K562 (cell line): ENCODE measurements at regions not wholly inside any gene's neighbourhood (a gene's known extent, or its start where the extent isn't known, plus 50 kb on each side); places are given as distances from the start of the nearest gene placed in this dataset.

Experiments used
- ATAC-seq: fragments of 200-7000 bp; cut with Tn5 transposase; 3 replicates; pipeline ENCODE4 v1.9.1; 2020; ENCODE audit warnings: moderate library complexity
- BruUV-seq: library from RNA; stranded (reverse); fragments of 400-500 nt; replicated peaks from 2 replicates; lab custom pipeline; 2021; lab: Mats Ljungman, UMichigan
- CTCF ChIA-PET: fragments of 300-600 bp; formaldehyde crosslinking; extraction: SDS; loops from one replicate; lab custom pipeline; 2021; ENCODE audit warnings: low intra/inter-chr PET ratio; lab: Yijun Ruan, JAX
- POLR2A ChIA-PET: fragments of 300-600, 350-650 bp; sonication (Branson Sonifier 250); formaldehyde crosslinking; extraction: SDS; loops from one replicate; lab custom pipeline; 2021; ENCODE audit warnings: antibody characterized with exemption, inconsistent platforms; lab: Yijun Ruan, JAX
- DNase-seq, 4 experiments: peaks; one replicate each; pipeline versions ENCODE4 v3.0.0 to v3.0.0-alpha.2; 2011 to 2018; ENCODE audit warnings: low spot score in 3 of 4, mixed read lengths in 3 of 4; ENCODE audit errors: extremely low read depth in 1 of 4
- FAIRE-seq: peaks from 2 replicates; lab custom pipeline; 2011; peaks lifted over from hg19 to GRCh38; lab: Jason Lieb, UNC
- H2AFZ ChIP-seq: 2 replicates; pipeline ENCODE4 v1.6.0; 2011; ENCODE audit warnings: low read depth, low read length, control low read depth, inconsistent platforms
- H3K27ac ChIP-seq: fragments of 200-600 bp; 3 replicates; pipeline ENCODE4 v1.8.0; 2011; ENCODE audit warnings: low read depth, mild to moderate bottlenecking, control low read depth, inconsistent platforms, low read length, moderate library complexity, mixed read lengths; ENCODE audit errors: extremely low read depth
- H3K27me3 ChIP-seq, 2 experiments: fragments of 300-600 bp in 1 of 2; 2 replicates in 1 of 2; 3 replicates in 1 of 2; pipeline versions ENCODE4 v1.6.0 to v1.8.0; 2011; ENCODE audit warnings: inconsistent platforms in 2 of 2, low read length in 2 of 2, mild to moderate bottlenecking in 1 of 2, mixed read lengths in 1 of 2, moderate library complexity in 1 of 2; ENCODE audit not compliant: control insufficient read depth in 2 of 2, insufficient read depth in 2 of 2
- H3K36me3 ChIP-seq: fragments of 300-600 bp; 3 replicates; pipeline ENCODE4 v1.8.0; 2011; ENCODE audit warnings: mild to moderate bottlenecking, low read length, inconsistent platforms; ENCODE audit not compliant: control insufficient read depth, insufficient read depth
- H3K4me1 ChIP-seq, 2 experiments: fragments of 200-600 bp in 1 of 2; replicated peaks in 1 of 2; 2 replicates in 1 of 2; 3 replicates in 1 of 2; pipeline versions ENCODE4 v1.5.1 to v1.8.0; 2011; ENCODE audit warnings: inconsistent platforms in 2 of 2, low read length in 2 of 2, mild to moderate bottlenecking in 1 of 2, mixed read lengths in 1 of 2, moderate library complexity in 1 of 2; ENCODE audit not compliant: control insufficient read depth in 2 of 2, insufficient read depth in 2 of 2
- H3K4me2 ChIP-seq: 2 replicates; pipeline ENCODE4 v1.6.1; 2011; ENCODE audit warnings: low read length, control low read depth, inconsistent platforms, mixed read lengths; ENCODE audit not compliant: insufficient read depth
- H3K4me3 ChIP-seq: fragments of 200-600 bp; sonication (generic), shearing (Covaris generic); 2 replicates; pipeline ENCODE4 v1.5.1; 2016; ENCODE audit warnings: control low read depth, inconsistent platforms
- H3K79me2 ChIP-seq: fragments of 200-600 bp; 3 replicates; pipeline ENCODE4 v1.8.0; 2011; ENCODE audit warnings: low read length, inconsistent platforms; ENCODE audit not compliant: control insufficient read depth, insufficient read depth
- H3K9ac ChIP-seq, 2 experiments: 2 replicates each; pipeline versions ENCODE4 v1.6.0 to v1.6.1; 2011; ENCODE audit warnings: low read depth in 2 of 2, low read length in 2 of 2, control low read depth in 1 of 2, inconsistent platforms in 1 of 2, mild to moderate bottlenecking in 1 of 2, mixed read lengths in 1 of 2; ENCODE audit not compliant: insufficient read depth in 1 of 2
- H3K9me1 ChIP-seq: one replicate; pipeline ENCODE4 v1.6.0; 2011; ENCODE audit warnings: inconsistent platforms, mild to moderate bottlenecking, low read length, moderate library complexity; ENCODE audit not compliant: control insufficient read depth, insufficient read depth
- H3K9me3 ChIP-seq: replicated peaks from 2 replicates; pipeline ENCODE4 v1.5.1; 2011; ENCODE audit warnings: low read depth, low read length, inconsistent platforms; ENCODE audit not compliant: control insufficient read depth, insufficient read depth
- H4K20me1 ChIP-seq: replicated peaks from 2 replicates; pipeline ENCODE4 v1.6.1; 2011; ENCODE audit warnings: low read length, inconsistent platforms, mixed read lengths; ENCODE audit not compliant: control insufficient read depth, insufficient read depth
- ARID3A ChIP-seq: IDR thresholded peaks from 2 replicates; pipeline ENCODE4 v1.6.1; 2012; ENCODE audit warnings: low read depth, low read length, improper control_type of control experiment, borderline replicate concordance
- BACH1 ChIP-seq: fragments of 200-800 bp; sonication (Bioruptor generic); IDR thresholded peaks from 2 replicates; pipeline ENCODE4 v1.6.1; 2016; ENCODE audit warnings: missing genetic modification characterization, missing compliant biosample characterization
- GTF2A2 ChIP-seq: IDR thresholded peaks from 2 replicates; pipeline ENCODE4 v1.6.1; 2016; ENCODE audit warnings: mild to moderate bottlenecking, missing genetic modification characterization, missing compliant biosample characterization
- HDGF ChIP-seq: fragments of 450-650 bp; IDR thresholded peaks from 2 replicates; pipeline ENCODE4 v1.6.1; 2016
- HNRNPK ChIP-seq: fragments of 200-400 bp; formaldehyde crosslinking; IDR thresholded peaks from one replicate; pipeline ENCODE4 v1.6.1; 2018; ENCODE audit warnings: mild to moderate bottlenecking, low read depth, low read length; ENCODE audit not compliant: poor library complexity, severe bottlenecking
- ID3 ChIP-seq, 2 experiments: fragments of 250-450 bp in 1 of 2; fragments of 450-650 bp in 1 of 2; sonication (Bioruptor Pico) in 1 of 2; IDR thresholded peaks; 2 replicates each; pipeline versions ENCODE4 v1.6.1 to v1.8.0; 2016 to 2021; ENCODE audit warnings: mild to moderate bottlenecking in 2 of 2, moderate library complexity in 2 of 2, missing compliant biosample characterization in 1 of 2, missing genetic modification characterization in 1 of 2
- PTRF ChIP-seq: fragments of 450-650 bp; IDR thresholded peaks from 2 replicates; pipeline ENCODE4 v1.6.1; 2016; ENCODE audit warnings: mild to moderate bottlenecking, missing genetic modification characterization, missing compliant biosample characterization
- SAFB ChIP-seq: fragments of 200-400 bp; formaldehyde crosslinking; IDR thresholded peaks from 2 replicates; pipeline ENCODE4 v1.6.1; 2017; ENCODE audit warnings: low read depth, low read length, borderline replicate concordance
- STAT5B ChIP-seq: fragments of 250-450 bp; sonication (Bioruptor Pico); IDR thresholded peaks from 2 replicates; pipeline ENCODE4 v1.8.0; 2021; ENCODE audit warnings: mild to moderate bottlenecking, inconsistent platforms
- TARDBP ChIP-seq: fragments of 450-650 bp; IDR thresholded peaks from 2 replicates; pipeline ENCODE4 v1.6.1; 2016
- ZNF212 ChIP-seq: fragments of 450-650 bp; formaldehyde crosslinking; IDR thresholded peaks from 2 replicates; pipeline ENCODE4 v1.4.0; 2020; ENCODE audit warnings: mild to moderate bottlenecking
- ZNF41 ChIP-seq: fragments of 250-450 bp; sonication (Bioruptor Pico); conservative IDR thresholded peaks from 2 replicates; pipeline ENCODE4 v1.4.0; 2020; ENCODE audit warnings: mild to moderate bottlenecking
- ZNF436 ChIP-seq: fragments of 250-450, 450-650 bp; sonication (Bioruptor Pico); formaldehyde crosslinking; IDR thresholded peaks from 2 replicates; pipeline ENCODE4 v1.7.0; 2020; ENCODE audit warnings: mild to moderate bottlenecking
- WGBS: fragments of 100-300 bp; shearing (Covaris generic); methylation state at CpG from one replicate; pipeline ENCODE4 v1.1.6; 2016; ENCODE audit warnings: low coverage, mixed read lengths; ENCODE audit not compliant: insufficient coverage; ENCODE audit errors: missing lambda C conversion rate; 5-methylcytosine and 5-hydroxymethylcytosine counted together
- in situ Hi-C: fragments of 300-500 bp; cut with MboI; formaldehyde crosslinking; loops from 4 replicates; pipeline ENCODE4 v1.15.0; 2018; ENCODE audit warnings: inconsistent platforms, mixed read lengths
- intact Hi-C: fragments of 100-400 bp; cut with micrococcal nuclease; formaldehyde crosslinking; loops from 2 replicates; pipeline ENCODE4 v1.14.2; 2022
- TF ChIP-seq, protein P1 (sequence below): fragments of 250-450 bp; sonication (Bioruptor Pico); IDR thresholded peaks from 2 replicates; pipeline ENCODE4 v1.9.0; 2021; ENCODE audit warnings: mild to moderate bottlenecking

DNA sequence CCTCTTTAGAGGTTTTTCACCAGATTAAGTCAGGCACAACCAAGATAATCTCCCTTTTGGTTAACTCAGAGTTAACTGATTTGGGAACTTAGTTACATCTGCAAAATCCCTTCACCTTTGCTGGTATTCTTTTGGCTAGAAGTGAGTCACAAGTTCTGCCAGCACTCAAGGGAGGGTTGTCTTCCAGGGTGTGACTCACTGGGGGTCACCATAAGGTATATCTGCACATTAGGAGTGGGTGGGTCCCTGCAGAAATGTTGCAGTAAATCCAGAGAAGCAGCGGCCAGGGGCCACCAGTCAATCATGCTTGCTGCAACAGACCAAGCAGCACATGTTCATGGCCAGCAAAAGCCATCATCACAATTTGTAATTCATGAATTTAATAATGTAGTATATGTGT is 59.8 kb upstream of the MAML3 start:
- no peak for FAIRE-seq
- Histone ChIP-seq H3K9me3 (no peaks in the 10 kb centered on the region), H4K20me1 (no peaks in the 10 kb centered on the region), H3K4me1 (no peaks in the 10 kb centered on the region), H3K9me1 (no peaks in the 10 kb centered on the region), H2AFZ (no peak overlapping the region), H3K79me2 (no peaks in the 10 kb centered on the region), H3K36me3 (no peaks in the 10 kb centered on the region), H3K9ac (no peak overlapping the region), H3K27ac (no peak overlapping the region), H3K4me2 (no peak overlapping the region), H3K27me3 (no peaks in the 10 kb centered on the region)
- no peak for ATAC-seq
- intact Hi-C loops: no loop called here
- DNase-seq: no peak
- 0% methylated on average over 1 of the region's 1 CpG for WGBS
- no TSS peak for BruUV-seq
- CTCF ChIA-PET: no interaction called here
- TF ChIP-seq TARDBP: no peak
- no peak for TF ChIP-seq ARID3A
- TF ChIP-seq HNRNPK: no peak
- no peak for TF ChIP-seq ZNF436 (CRISPR knock-in tag)
- no peak for TF ChIP-seq ZNF212
- TF ChIP-seq STAT5B (CRISPR knock-in tag): no peak
- no peak for TF ChIP-seq ID3 (CRISPR knock-in tag; IDR thresholded peaks at IDR 0.05)
- TF ChIP-seq ID3 (tag; IDR thresholded peaks at IDR 0.05): no peak
- TF ChIP-seq, protein P1, sequence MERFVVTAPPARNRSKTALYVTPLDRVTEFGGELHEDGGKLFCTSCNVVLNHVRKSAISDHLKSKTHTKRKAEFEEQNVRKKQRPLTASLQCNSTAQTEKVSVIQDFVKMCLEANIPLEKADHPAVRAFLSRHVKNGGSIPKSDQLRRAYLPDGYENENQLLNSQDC (CRISPR knock-in tag): no peak
- no peak for TF ChIP-seq SAFB
- no peak for TF ChIP-seq PTRF
- no peak for TF ChIP-seq HDGF
- no peak for TF ChIP-seq ZNF41 (CRISPR knock-in tag)
- TF ChIP-seq GTF2A2 (tag): no peak
- no peak for TF ChIP-seq BACH1 (tag)
- TF ChIP-seq, all 486 proteins: peak for 0
- no peak overlapping the region for H3K4me3 ChIP-seq
- POLR2A ChIA-PET: no interaction called here
- in situ Hi-C loops: no loop called here
